IPS-20b (cell line): ENCODE measurements at regions not wholly inside any gene's neighbourhood (a gene's known extent, or its start where the extent isn't known, plus 50 kb on each side); places are given as distances from the start of the nearest gene placed in this dataset.

Source experiments
- H3K27ac ChIP-seq: one replicate; pipeline ENCODE4 v1.5.1; 2013; ENCODE audit warnings: low read length
- H3K27me3 ChIP-seq: 2 replicates; pipeline ENCODE4 v1.6.1; 2013; ENCODE audit warnings: mild to moderate bottlenecking, low read length, inconsistent platforms; ENCODE audit not compliant: insufficient read depth
- H3K36me3 ChIP-seq: 2 replicates; pipeline ENCODE4 v1.6.1; 2013; ENCODE audit warnings: low read depth, mild to moderate bottlenecking, inconsistent platforms, low read length, moderate library complexity; ENCODE audit not compliant: insufficient read depth
- H3K4me1 ChIP-seq: 2 replicates; pipeline ENCODE4 v1.6.1; 2013; ENCODE audit warnings: mild to moderate bottlenecking, control low read depth, inconsistent platforms, low read length, moderate library complexity; ENCODE audit not compliant: insufficient read depth
- H3K4me3 ChIP-seq: 2 replicates; pipeline ENCODE4 v1.5.1; 2013; ENCODE audit warnings: mild to moderate bottlenecking, low read length, inconsistent platforms
- H3K9ac ChIP-seq: 2 replicates; pipeline ENCODE4 v1.6.1; 2013; ENCODE audit warnings: low read depth, mild to moderate bottlenecking, inconsistent platforms, low read length, moderate library complexity
- H3K9me3 ChIP-seq: 2 replicates; pipeline ENCODE4 v1.6.1; 2013; ENCODE audit warnings: mild to moderate bottlenecking, low read depth, low read length, inconsistent platforms; ENCODE audit not compliant: insufficient read depth

GRCh38 chr14:60349663-60350365 is 100.8 kb downstream of the PPM1A start:
- peak overlapping the region; percentile 31; the same call in 1 of the 2 replicates for H3K4me3 ChIP-seq
- H3K27me3 ChIP-seq = peaks cover 17% of the 10 kb centered on the region; the same call in 1 of the 2 replicates
- peaks cover 15% of the 10 kb centered on the region; the same call in 1 of the 2 replicates for H3K4me1 ChIP-seq
- H3K27ac ChIP-seq = no peak overlapping the region
- no peak overlapping the region for H3K9ac ChIP-seq
- H3K9me3 ChIP-seq = no peaks in the 10 kb centered on the region
- no peaks in the 10 kb centered on the region for H3K36me3 ChIP-seq

GRCh38 chr14:60350366-60350720 is 101.3 kb downstream of the PPM1A start:
- Histone ChIP-seq H3K9me3 (no peaks in the 10 kb centered on the region), H3K9ac (no peak overlapping the region), H3K27ac (no peak overlapping the region), H3K36me3 (no peaks in the 10 kb centered on the region), H3K4me3 (peak overlapping the region; percentile 31; the same call in 1 of the 2 replicates), H3K27me3 (peaks cover 22% of the 10 kb centered on the region; the same call in 1 of the 2 replicates), H3K4me1 (peaks cover 15% of the 10 kb centered on the region; the same call in 1 of the 2 replicates)

GRCh38 chr14:60353420-60353819 is 104.4 kb downstream of the PPM1A start:
- H3K36me3 ChIP-seq = no peaks in the 10 kb centered on the region
- no peak overlapping the region for H3K9ac ChIP-seq
- H3K4me3 ChIP-seq = no peak overlapping the region
- H3K9me3 ChIP-seq = no peaks in the 10 kb centered on the region
- peaks cover 14% of the 10 kb centered on the region; the same call in 1 of the 2 replicates for H3K4me1 ChIP-seq
- peaks cover 28% of the 10 kb centered on the region; the same call in 1 of the 2 replicates for H3K27me3 ChIP-seq
- H3K27ac ChIP-seq = no peak overlapping the region

GRCh38 chr14:60355768-60356167 is 106.7 kb downstream of the PPM1A start:
- Histone ChIP-seq H3K9ac (no peak overlapping the region), H3K4me1 (peaks cover 6% of the 10 kb centered on the region; the same call in 1 of the 2 replicates), H3K36me3 (no peaks in the 10 kb centered on the region), H3K27me3 (peaks cover 33% of the 10 kb centered on the region; the same call in 1 of the 2 replicates), H3K9me3 (no peaks in the 10 kb centered on the region), H3K27ac (no peak overlapping the region), H3K4me3 (no peak overlapping the region)

GRCh38 chr14:60356386-60356785 is 107.4 kb downstream of the PPM1A start:
- Histone ChIP-seq H3K4me1 (peaks cover 6% of the 10 kb centered on the region; the same call in 1 of the 2 replicates), H3K4me3 (peak overlapping the region; percentile 27; the same call in 1 of the 2 replicates), H3K36me3 (no peaks in the 10 kb centered on the region), H3K27ac (no peak overlapping the region), H3K27me3 (peaks cover 33% of the 10 kb centered on the region; the same call in 1 of the 2 replicates), H3K9me3 (no peaks in the 10 kb centered on the region), H3K9ac (peak overlapping the region; percentile 43; the same call in 1 of the 2 replicates)

- no peaks in the 10 kb centered on the region for H3K9me3 ChIP-seq
- H3K4me3 ChIP-seq = peak overlapping the region; percentile 27; the same call in 1 of the 2 replicates
- peak overlapping the region; percentile 43; the same call in 1 of the 2 replicates for H3K9ac ChIP-seq
- H3K27me3 ChIP-seq = peaks cover 33% of the 10 kb centered on the region; the same call in 1 of the 2 replicates
- no peaks in the 10 kb centered on the region for H3K36me3 ChIP-seq
- H3K27ac ChIP-seq = no peak overlapping the region
- peaks cover 6% of the 10 kb centered on the region; the same call in 1 of the 2 replicates for H3K4me1 ChIP-seq
Observed at GRCh38 chr14:60356906-60357550, 108.0 kb downstream of the PPM1A start.

- no peak overlapping the region for H3K4me3 ChIP-seq
- no peak overlapping the region for H3K27ac ChIP-seq
- no peak overlapping the region for H3K9ac ChIP-seq
- no peaks in the 10 kb centered on the region for H3K9me3 ChIP-seq
- peaks cover 6% of the 10 kb centered on the region; the same call in 1 of the 2 replicates for H3K4me1 ChIP-seq
- H3K36me3 ChIP-seq = no peaks in the 10 kb centered on the region
- peaks cover 33% of the 10 kb centered on the region; the same call in 1 of the 2 replicates for H3K27me3 ChIP-seq
Observed at GRCh38 chr14:60357551-60358149, 108.6 kb downstream of the PPM1A start.

GRCh38 chr14:60363275-60363674 is 114.3 kb downstream of the PPM1A start:
- H3K36me3 ChIP-seq = no peaks in the 10 kb centered on the region
- H3K27ac ChIP-seq = no peak overlapping the region
- peaks cover 6% of the 10 kb centered on the region; the same call in 1 of the 2 replicates for H3K27me3 ChIP-seq
- no peaks in the 10 kb centered on the region for H3K9me3 ChIP-seq
- H3K9ac ChIP-seq = no peak overlapping the region
- no peaks in the 10 kb centered on the region for H3K4me1 ChIP-seq
- H3K4me3 ChIP-seq = no peak overlapping the region

GRCh38 chr14:60363687-60364086 is 114.7 kb downstream of the PPM1A start:
- H3K4me3 ChIP-seq = no peak overlapping the region
- H3K27me3 ChIP-seq = peaks cover 3% of the 10 kb centered on the region; the same call in 1 of the 2 replicates
- H3K4me1 ChIP-seq = no peaks in the 10 kb centered on the region
- no peaks in the 10 kb centered on the region for H3K36me3 ChIP-seq
- no peak overlapping the region for H3K9ac ChIP-seq
- no peak overlapping the region for H3K27ac ChIP-seq
- H3K9me3 ChIP-seq = no peaks in the 10 kb centered on the region

GRCh38 chr14:60381909-60382308 is 104.0 kb downstream of the C14orf39 start:
- no peak overlapping the region for H3K27ac ChIP-seq
- H3K4me3 ChIP-seq = no peak overlapping the region
- H3K9me3 ChIP-seq = no peaks in the 10 kb centered on the region
- no peaks in the 10 kb centered on the region for H3K27me3 ChIP-seq
- H3K36me3 ChIP-seq = no peaks in the 10 kb centered on the region
- H3K9ac ChIP-seq = no peak overlapping the region
- no peaks in the 10 kb centered on the region for H3K4me1 ChIP-seq
